B cell (primary cell): ENCODE measurements at regions not wholly inside any gene's neighbourhood (a gene's known extent, or its start where the extent isn't known, plus 50 kb on each side); places are given as distances from the start of the nearest gene placed in this dataset.
"Not testable (repeated sequence)": the region's sequence is repeated elsewhere in the genome, so short reads cannot be mapped to it uniquely, and the experiment has no call there.

ENCODE experiments used
- CTCF ChIP-seq: fragments of 200-600 bp; IDR thresholded peaks from one replicate; pipeline ENCODE4 v1.8.0; 2022; ENCODE audit warnings: antibody characterized with exemption, mild to moderate bottlenecking
- EZH2 ChIP-seq: IDR thresholded peaks from 2 replicates; pipeline ENCODE4 v1.6.1; 2012; ENCODE audit warnings: borderline replicate concordance, low read depth, mild to moderate bottlenecking, moderate library complexity, low read length; ENCODE audit not compliant: insufficient read depth, poor library complexity, severe bottlenecking

- TF ChIP-seq CTCF, EZH2: not testable (repeated sequence)
These were observed 313.6 kb upstream of the FRG1 start for GRCh38 chr4:189627041-189627440.
